Right cardiac atrium (tissue), 5 donors: ENCODE measurements at regions not wholly inside any gene's neighbourhood (a gene's known extent, or its start where the extent isn't known, plus 50 kb on each side); places are given as distances from the start of the nearest gene placed in this dataset.

Source experiments
- ATAC-seq, 2 donors: fragments of 200-7000 bp; cut with Tn5 transposase; one replicate each; pipeline versions ENCODE4 v1.8.0 to v1.9.1; 2020; ENCODE audit warnings: moderate library complexity in 2 of 2, mild to moderate bottlenecking in 1 of 2
- DNase-seq, 3 donors: peaks; one replicate each; pipeline ENCODE4 v3.0.0-alpha.2; 2020
- H3K27ac ChIP-seq: one replicate; pipeline ENCODE4 v1.5.1; 2013; ENCODE audit warnings: mild to moderate bottlenecking, low read length, control low read depth, moderate library complexity
- H3K27me3 ChIP-seq: one replicate; pipeline ENCODE4 v1.6.1; 2013; ENCODE audit not compliant: control insufficient read depth, insufficient read depth
- H3K4me1 ChIP-seq: one replicate; pipeline ENCODE4 v1.6.1; 2013; ENCODE audit warnings: low read length; ENCODE audit not compliant: control insufficient read depth, insufficient read depth
- H3K4me3 ChIP-seq: one replicate; pipeline ENCODE4 v1.5.1; 2013; ENCODE audit warnings: low read length, control low read depth
- H3K9me3 ChIP-seq: one replicate; pipeline ENCODE4 v1.6.1; 2013; ENCODE audit warnings: low read length; ENCODE audit not compliant: control insufficient read depth
- WGBS: extraction: QIAGEN DNeasy Blood & Tissue Kit; methylation state at CpG from one replicate; pipeline ENCODE4 v1.1.7; 2013; 5-methylcytosine and 5-hydroxymethylcytosine counted together
- intact Hi-C, 4 donors: fragments of 100-400 bp; cut with DNase I; formaldehyde crosslinking; loops; one replicate each; pipeline versions ENCODE4 v1.11.0 to v1.14.0; 2022 to 2023
- donor health status: healthy with polysubstance abuse.
- donor health status: DM: no; HTN: yes; CAD: no.
- donor health status: DM: no; HTN: no; CAD: no.
- donor health status: DM: no; HTN: yes; CAD: no; lungs with severe emphysema.
- donor health status: DM: yes; HTN: yes; CAD: no.

GRCh38 chr11:32023370-32024305, 67.2 kb upstream of the RCN1 start:
- intact Hi-C loops: no loop called here
- Histone ChIP-seq H3K9me3 (no peaks in the 10 kb centered on the region), H3K27ac (no peak overlapping the region), H3K27me3 (no peaks in the 10 kb centered on the region), H3K4me1 (no peaks in the 10 kb centered on the region), H3K4me3 (no peak overlapping the region)
- DNase-seq (no peak), ATAC-seq (no peak)
- WGBS: 75% methylated on average over 11 of the region's 11 CpGs

DNA sequence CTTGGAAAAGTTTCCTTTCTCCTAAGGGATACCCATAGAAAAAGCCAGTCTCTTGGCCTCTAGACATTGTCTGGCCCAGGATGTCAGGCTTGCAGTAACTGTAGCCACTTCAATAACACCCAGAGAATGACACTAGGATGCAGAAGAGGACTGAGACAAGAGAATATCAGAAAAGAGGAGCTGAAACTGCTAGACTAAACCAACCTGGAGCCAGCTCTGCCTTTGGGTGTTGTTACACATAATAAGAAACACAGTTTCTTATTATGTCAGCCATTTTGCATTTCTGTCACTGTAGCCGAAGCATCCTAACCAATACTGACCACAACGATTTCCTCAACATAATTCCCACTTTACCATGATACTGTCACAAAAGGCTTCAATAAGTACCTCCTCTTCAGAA, 72.2 kb upstream of the RCN1 start:
- intact Hi-C loops: no loop called here
- DNase-seq: no peak
- Histone ChIP-seq H3K27ac (no peak overlapping the region), H3K4me3 (no peak overlapping the region), H3K9me3 (no peaks in the 10 kb centered on the region), H3K4me1 (no peaks in the 10 kb centered on the region), H3K27me3 (peaks cover 4% of the 10 kb centered on the region)
- whole genome bisulfite sequencing: 92% methylated on average over 2 of the region's 2 CpGs
- no peak for ATAC-seq

- Histone ChIP-seq H3K4me3 (no peak overlapping the region), H3K4me1 (no peaks in the 10 kb centered on the region), H3K27ac (no peak overlapping the region), H3K9me3 (no peaks in the 10 kb centered on the region), H3K27me3 (peaks cover 4% of the 10 kb centered on the region)
- DNase-seq (no peak), ATAC-seq (no peak)
- intact Hi-C loops: no loop called here
- WGBS: 51% methylated on average over 2 of the region's 2 CpGs
Observed at GRCh38 chr11:32016111-32016510, 74.8 kb upstream of the RCN1 start.

GRCh38 chr11:32015427-32015826, 75.4 kb upstream of the RCN1 start:
- no peak for ATAC-seq
- Histone ChIP-seq H3K9me3 (no peaks in the 10 kb centered on the region), H3K27me3 (peaks cover 4% of the 10 kb centered on the region), H3K4me1 (no peaks in the 10 kb centered on the region), H3K27ac (no peak overlapping the region), H3K4me3 (no peak overlapping the region)
- WGBS: 66% methylated on average over 4 of the region's 4 CpGs
- intact Hi-C loops: no loop called here
- no peak for DNase-seq

GRCh38 chr11:32013603-32014002, 77.3 kb upstream of the RCN1 start:
- Histone ChIP-seq H3K4me3 (no peak overlapping the region), H3K27me3 (peaks cover 6% of the 10 kb centered on the region), H3K4me1 (no peaks in the 10 kb centered on the region), H3K9me3 (no peaks in the 10 kb centered on the region), H3K27ac (no peak overlapping the region)
- ATAC-seq (no peak), DNase-seq (no peak)
- WGBS: 37% methylated on average over 3 of the region's 3 CpGs
- intact Hi-C loops: no loop called here

GRCh38 chr11:32012049-32012448, 78.8 kb upstream of the RCN1 start:
- Histone ChIP-seq H3K9me3 (no peaks in the 10 kb centered on the region), H3K27me3 (peaks cover 3% of the 10 kb centered on the region), H3K4me1 (no peaks in the 10 kb centered on the region), H3K27ac (no peak overlapping the region), H3K4me3 (no peak overlapping the region)
- no peak for DNase-seq
- intact Hi-C loops: no loop called here
- 73% methylated on average over 6 of the region's 6 CpGs for WGBS
- ATAC-seq: no peak

- Histone ChIP-seq H3K4me3 (no peak overlapping the region), H3K27ac (no peak overlapping the region)
Observed at GRCh38 chr11:32008880-32009551, 81.9 kb upstream of the RCN1 start.

DNA sequence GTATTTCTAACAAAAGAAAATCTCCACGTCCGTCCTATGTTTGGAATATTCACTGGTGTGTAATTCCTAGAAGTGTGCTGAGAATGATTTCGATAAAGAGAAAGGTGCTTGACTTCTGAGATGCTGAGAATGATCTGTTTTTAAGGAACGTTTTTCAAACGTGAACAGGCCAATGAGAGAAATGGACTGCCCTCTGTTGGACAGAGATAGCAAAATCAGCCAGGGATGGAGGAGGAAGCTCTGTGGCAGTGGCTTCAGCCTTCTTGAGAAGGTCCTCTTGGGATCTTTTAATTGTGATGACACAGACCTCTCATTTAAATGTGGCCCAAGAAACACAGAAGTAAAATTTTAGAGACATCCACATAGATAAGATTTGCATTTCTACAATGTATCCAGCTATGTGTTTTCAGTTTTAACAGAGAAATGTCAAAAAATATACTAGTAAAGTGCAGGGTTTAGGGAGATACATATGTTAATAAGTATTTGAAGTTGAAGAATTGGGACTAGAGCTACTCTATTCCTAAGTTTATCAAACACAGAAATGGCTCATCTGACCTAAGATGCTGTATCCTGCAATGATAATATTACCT, 84.0 kb upstream of the RCN1 start:
- Histone ChIP-seq H3K4me1 (no peaks in the 10 kb centered on the region), H3K27me3 (peaks cover 3% of the 10 kb centered on the region), H3K27ac (no peak overlapping the region), H3K9me3 (no peaks in the 10 kb centered on the region), H3K4me3 (no peak overlapping the region)
- 5% methylated on average over 5 of the region's 5 CpGs for WGBS
- intact Hi-C loops: no loop called here
- DNase-seq (no peak), ATAC-seq (peak in 1 of 2 donors; percentile 48)

More at GRCh38 chr11:32008880-32009551, 81.9 kb upstream of the RCN1 start:
- DNase-seq (no peak), ATAC-seq (no peak)
- WGBS: 64% methylated on average over 8 of the region's 8 CpGs
- intact Hi-C loops: no loop called here
- Histone ChIP-seq H3K27me3 (peaks cover 3% of the 10 kb centered on the region), H3K9me3 (no peaks in the 10 kb centered on the region), H3K4me1 (no peaks in the 10 kb centered on the region)

DNA sequence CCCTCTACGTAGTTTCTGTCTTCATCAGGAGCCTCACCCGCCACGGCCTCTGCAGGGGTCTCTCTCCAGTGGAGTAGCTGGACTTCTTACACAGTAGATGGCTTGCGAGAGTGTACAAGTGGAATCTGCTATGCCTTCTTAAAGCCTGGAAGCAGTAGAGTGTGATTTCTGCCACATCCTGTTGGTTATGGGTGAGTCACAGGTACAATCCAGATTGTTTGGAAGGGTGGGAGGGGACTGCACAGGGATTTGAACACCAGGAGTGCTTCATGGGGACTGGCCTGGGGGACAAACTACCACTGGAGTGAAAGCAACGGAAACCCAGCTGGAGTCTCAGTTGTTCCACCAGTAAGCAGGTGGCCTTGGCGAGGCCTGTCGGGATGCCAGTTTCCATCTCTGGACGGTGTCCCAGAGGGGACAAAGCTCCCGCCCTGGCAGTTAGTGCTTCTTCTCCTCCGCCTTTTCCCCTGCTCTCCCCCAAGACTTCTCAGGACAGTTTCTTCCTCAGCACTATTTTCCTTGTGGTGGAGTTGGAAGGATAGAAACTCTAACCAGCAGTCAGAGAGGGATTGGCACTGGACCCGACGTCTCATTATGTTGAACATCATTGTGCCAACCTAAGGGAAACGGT, 85.0 kb upstream of the RCN1 start:
- no peak overlapping the region for H3K27ac ChIP-seq

DNA sequence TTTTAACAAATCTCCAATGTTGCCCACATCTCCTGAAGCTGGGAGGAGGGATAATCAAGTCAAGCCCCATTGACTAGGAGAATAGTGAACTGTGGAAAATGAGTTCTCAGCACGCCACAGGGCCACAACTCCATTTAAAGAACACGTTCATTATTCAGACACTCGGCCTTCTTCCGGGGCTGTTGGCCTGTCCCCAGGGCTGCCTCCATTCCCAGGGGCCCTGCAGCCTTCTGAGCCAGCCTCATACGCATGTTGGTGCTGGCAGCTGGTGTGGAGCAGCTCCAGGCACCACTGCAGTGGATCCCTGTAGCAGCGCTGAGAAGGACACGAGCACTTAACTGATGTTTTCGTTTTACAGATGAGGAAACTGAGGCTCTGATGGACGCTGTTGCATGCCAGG, 87.5 kb upstream of the RCN1 start:
- DNase-seq (no peak), ATAC-seq (no peak)
- H3K27me3 ChIP-seq: no peaks in the 10 kb centered on the region
- no peak overlapping the region for H3K4me3 ChIP-seq
- no peaks in the 10 kb centered on the region for H3K4me1 ChIP-seq
- no peak overlapping the region for H3K27ac ChIP-seq
- 60% methylated on average over 9 of the region's 9 CpGs for WGBS
- intact Hi-C loops: no loop called here
- no peaks in the 10 kb centered on the region for H3K9me3 ChIP-seq

More for the DNA sequence above, 85.0 kb upstream of the RCN1 start:
- Histone ChIP-seq H3K4me3 (no peak overlapping the region), H3K9me3 (no peaks in the 10 kb centered on the region), H3K4me1 (no peaks in the 10 kb centered on the region), H3K27me3 (peaks cover 3% of the 10 kb centered on the region)
- 82% methylated on average over 13 of the region's 13 CpGs for WGBS
- ATAC-seq (no peak), DNase-seq (no peak)
- intact Hi-C loops: no loop called here

DNA sequence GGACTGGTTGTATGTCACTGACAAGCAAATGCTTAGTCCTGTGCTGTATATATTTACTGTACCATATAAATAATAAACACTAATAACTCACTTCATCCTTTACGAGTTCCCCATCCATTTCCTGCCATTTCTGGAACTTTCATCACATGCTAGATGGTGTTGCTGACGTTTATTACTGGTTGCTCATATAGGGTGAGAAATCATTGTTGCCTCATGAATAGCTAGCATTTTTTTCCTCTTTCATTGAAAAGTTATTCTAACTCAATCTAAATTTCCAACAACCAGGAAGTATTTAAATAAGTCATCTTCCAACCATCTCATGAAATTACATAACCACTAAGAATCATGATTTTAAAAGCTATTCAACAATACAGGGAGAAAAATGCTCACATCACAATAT, 88.6 kb upstream of the RCN1 start:
- 43% methylated on average over 2 of the region's 2 CpGs for WGBS
- Histone ChIP-seq H3K27ac (no peak overlapping the region), H3K9me3 (no peaks in the 10 kb centered on the region), H3K4me1 (no peaks in the 10 kb centered on the region), H3K4me3 (no peak overlapping the region), H3K27me3 (no peaks in the 10 kb centered on the region)
- ATAC-seq: no peak
- DNase-seq: no peak
- intact Hi-C loops: no loop called here
